HG03108 (cell line): ENCODE measurements at regions not wholly inside any gene's neighbourhood (a gene's known extent, or its start where the extent isn't known, plus 50 kb on each side); places are given as distances from the start of the nearest gene placed in this dataset.
"Not testable (repeated sequence)": the region's sequence is repeated elsewhere in the genome, so short reads cannot be mapped to it uniquely, and the experiment has no call there.

ENCODE experiments used
- ATAC-seq: cut with Tn5 transposase; IDR thresholded peaks from one replicate; pipeline ENCODE4 v1.9.1; 2021; ENCODE audit warnings: moderate library complexity; ENCODE audit not compliant: unreplicated experiment

- ATAC-seq = no peak
These were observed 498.6 kb downstream of the BTBD3 start for GRCh38 chr20:12416281-12416680.

- no peak for ATAC-seq
These were observed 516.0 kb downstream of the BTBD3 start for GRCh38 chr20:12433724-12434123.

DNA sequence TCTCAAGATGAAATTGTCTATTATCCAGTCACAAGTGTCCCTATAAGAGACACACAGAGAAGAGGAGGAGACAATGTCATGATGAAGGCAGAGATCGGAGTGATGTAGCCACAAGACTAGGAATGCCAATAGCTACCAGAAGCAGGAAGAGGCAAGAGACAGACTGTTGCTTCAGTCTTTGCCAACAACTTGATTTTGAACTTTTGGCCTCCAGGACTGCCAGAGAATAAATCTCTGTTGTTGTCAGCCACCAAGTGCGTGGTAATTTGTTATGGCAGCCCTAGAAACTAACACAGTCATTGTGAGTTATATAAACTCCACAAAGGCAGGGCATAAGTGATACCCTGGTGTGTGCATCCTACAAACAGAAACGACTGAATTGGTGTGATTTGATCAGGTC lies 517.0 kb downstream of the BTBD3 start:
- ATAC-seq = no peak

- ATAC-seq = no peak
These were observed 517.6 kb downstream of the BTBD3 start for GRCh38 chr20:12435268-12435667.

DNA sequence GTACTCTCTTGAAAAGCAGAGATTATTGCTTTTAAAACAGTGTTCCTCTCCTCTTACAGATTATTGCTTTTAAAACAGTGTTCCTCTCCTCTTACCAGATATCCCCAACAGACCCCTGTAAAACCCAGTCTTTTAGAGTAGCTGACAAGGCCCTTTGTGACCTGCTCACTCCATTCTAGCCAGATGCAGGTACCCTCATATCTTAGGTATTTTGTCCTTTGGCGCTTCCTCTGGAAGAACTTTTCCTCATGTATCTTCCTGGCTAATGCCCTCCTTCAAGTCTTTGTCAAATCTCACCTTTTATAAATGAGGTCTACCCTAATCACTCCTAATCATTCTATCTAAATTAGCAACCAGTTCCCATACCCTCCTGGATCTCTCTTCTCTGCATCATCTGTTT lies 536.0 kb downstream of the BTBD3 start:
- ATAC-seq = no peak

- ATAC-seq = no peak
These were observed 537.5 kb downstream of the BTBD3 start for GRCh38 chr20:12455148-12455547.

- ATAC-seq = no peak
These were observed 540.5 kb downstream of the BTBD3 start for GRCh38 chr20:12458241-12458640.

DNA sequence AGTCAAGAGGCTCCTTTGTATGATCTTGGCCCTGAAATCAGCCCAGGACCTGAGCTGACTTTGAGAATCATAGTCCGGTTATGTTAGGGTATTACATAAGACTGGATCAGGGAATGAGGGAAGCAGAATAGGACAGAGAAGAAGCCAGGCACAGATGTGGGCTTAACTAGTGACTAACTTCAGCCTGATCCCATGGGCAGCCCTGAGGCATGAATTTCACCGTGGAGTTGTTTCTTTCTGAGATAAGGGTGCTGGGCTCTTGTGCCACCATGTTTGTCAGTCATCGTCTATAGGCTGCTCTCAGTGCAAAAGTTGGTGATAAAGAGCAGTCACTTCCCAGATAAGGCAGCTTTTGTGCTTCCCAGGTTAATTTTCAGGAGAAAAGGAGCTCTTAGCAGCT lies 544.7 kb upstream of the SPTLC3 start:
- ATAC-seq = no peak

GRCh38 chr20:12466915-12467314 lies 541.9 kb upstream of the SPTLC3 start:
- no peak for ATAC-seq

DNA sequence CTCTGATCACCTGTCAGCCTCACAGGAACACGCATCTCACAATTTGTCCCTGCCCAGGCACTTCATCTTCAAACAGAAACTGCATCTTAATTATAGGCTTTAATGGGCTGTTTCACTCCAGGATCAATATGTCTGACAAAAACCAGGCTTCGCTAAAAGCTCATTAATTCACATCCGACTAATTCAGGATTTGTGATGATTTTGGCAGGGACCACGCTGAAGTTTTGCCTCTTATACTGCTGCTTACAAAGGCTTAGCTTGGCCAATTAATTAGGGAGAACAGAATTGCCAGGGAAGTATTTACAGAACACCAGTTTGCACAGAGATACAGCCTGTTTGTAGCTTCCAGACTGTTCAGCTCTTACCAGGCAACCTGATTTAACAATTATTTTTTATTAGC lies 541.0 kb upstream of the SPTLC3 start:
- ATAC-seq = no peak

DNA sequence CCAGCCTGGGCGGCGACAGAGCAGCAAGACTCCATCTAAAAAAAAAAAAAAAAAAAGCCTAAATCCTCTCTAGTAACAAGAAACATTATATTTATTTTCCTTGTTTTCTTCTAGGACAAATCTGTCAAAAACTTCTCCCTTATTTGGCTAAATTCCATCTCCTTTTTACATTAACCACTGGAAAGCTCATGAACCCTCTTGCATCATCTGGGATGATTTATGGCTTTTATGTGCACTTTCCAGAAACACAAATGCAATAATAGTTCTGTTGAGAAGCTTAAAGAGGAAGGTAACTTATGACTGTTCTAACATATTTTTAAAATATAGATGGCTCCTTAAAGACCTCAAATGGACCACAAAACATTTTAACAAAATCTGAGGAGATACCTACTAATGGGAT lies 526.1 kb upstream of the SPTLC3 start:
- no peak for ATAC-seq

DNA sequence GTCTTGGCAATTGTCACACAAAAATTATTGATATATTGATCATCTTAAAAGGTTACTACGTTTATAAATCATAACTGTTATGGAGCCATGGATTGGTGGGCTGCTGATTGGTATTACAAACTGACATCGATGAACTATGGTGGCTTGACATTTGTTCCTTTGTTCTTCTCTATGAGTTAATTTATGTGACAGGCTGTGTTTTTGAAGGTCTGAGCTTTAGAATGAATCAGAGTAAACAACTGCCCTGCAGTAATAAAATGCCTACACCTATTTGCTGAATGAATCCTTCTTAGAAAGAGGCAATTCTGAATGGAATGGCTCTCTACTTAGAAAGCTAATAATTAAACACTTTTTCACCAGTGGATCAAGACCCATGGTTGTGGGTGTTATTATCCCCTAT lies 506.3 kb upstream of the SPTLC3 start:
- no peak for ATAC-seq

DNA sequence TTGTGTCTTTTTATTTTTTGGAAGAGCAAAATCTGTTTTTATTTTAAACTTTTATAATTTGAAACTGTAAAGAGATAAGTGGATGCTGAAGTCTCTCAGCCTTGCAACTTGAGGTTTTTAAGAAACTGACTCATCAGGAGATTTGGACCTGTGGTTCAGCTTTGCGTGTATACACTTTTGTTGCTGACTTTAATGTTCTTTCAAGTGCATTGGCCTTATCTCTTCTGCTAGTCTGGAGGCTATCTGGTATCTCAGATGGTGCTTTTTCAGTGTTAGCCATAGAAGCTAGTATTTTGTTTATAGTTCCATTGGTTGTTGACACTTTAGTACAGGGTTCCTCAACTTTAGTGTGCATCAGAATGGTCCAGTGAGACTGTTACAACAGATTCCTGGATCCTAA lies 504.0 kb upstream of the SPTLC3 start:
- no peak for ATAC-seq

DNA sequence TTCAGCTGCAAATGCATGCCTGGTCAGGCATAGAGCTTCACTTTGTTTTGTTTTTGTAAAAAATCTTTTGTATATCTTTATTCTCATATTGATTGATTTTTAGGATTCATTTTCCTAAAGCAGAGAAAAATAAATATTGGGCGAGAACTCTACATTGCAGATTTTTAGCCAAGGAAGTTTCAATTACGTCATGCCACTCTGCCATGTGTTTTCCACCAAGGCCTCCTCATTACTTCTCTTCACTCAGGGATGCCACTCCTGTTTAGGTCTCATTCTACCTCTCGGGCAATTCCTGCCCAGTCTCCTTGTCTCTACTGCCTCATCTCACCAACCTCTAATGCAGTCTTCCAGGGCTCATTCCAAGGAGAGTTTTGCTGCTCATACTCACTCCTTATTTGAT lies 497.3 kb upstream of the SPTLC3 start:
- ATAC-seq = no peak

DNA sequence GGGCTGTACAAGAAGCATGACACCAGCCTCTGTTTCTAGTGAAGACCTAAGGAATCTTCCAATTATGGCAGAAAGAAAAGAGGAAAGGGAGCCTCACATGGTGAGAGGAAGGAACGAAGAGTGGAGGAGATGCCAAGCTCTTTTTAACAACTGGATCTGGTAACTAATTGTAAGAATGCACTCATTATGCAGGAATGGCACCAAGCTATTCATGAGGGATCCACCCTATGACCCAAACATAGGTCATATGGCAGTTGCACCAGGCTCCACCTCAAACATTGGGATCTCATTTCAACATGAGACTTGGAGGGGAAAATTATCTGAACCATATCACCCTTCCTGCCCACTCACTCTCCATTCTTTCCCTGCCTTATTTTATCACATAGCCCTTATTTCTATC lies 496.0 kb upstream of the SPTLC3 start:
- no peak for ATAC-seq

GRCh38 chr20:12528104-12528503 lies 480.7 kb upstream of the SPTLC3 start:
- no peak for ATAC-seq

GRCh38 chr20:12528591-12529041 lies 480.2 kb upstream of the SPTLC3 start:
- no peak for ATAC-seq

GRCh38 chr20:12531626-12532025 lies 477.1 kb upstream of the SPTLC3 start:
- no peak for ATAC-seq

DNA sequence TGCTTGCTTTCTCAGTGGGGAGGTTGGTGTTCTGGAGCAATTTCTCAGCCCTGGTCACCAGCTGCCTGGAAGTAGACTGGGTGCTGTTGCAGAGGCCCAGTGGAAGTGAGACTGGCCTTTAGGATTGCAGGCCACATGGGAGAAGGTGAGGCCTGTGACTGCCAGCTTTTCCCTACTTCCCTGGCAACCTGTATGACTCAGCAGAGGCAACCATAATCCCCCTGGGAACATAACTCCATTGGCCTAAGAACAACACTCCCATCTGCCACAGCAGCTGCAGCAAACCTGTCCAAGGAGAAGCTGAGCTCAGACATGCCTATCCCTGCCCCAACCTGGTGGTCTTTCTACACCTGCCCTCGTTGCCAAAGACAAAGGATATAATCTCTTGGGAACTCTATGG lies 473.5 kb upstream of the SPTLC3 start:
- ATAC-seq = no peak

DNA sequence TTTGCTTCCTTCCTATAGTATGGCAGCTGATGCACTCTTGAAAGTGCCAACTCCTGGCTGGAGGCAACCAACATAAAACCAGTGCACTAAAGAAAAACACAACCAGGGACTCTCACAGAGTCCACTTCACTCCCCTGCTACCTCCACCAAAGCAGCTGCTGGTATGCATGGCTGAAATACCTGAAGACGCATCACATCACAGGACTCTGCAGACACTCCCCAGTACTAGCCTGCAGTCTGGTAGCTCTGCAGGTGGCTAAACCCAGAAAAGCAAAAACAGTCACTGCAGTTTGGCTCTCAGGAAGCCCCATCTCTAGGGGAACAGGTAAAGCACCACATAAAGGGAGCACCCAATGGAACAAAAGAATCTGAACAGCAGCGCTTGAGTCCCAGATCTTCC lies 473.0 kb upstream of the SPTLC3 start:
- no peak for ATAC-seq

- ATAC-seq = no peak
These were observed 454.3 kb upstream of the SPTLC3 start for GRCh38 chr20:12554426-12554825.

- ATAC-seq = no peak
These were observed 453.4 kb upstream of the SPTLC3 start for GRCh38 chr20:12555369-12555768.

DNA sequence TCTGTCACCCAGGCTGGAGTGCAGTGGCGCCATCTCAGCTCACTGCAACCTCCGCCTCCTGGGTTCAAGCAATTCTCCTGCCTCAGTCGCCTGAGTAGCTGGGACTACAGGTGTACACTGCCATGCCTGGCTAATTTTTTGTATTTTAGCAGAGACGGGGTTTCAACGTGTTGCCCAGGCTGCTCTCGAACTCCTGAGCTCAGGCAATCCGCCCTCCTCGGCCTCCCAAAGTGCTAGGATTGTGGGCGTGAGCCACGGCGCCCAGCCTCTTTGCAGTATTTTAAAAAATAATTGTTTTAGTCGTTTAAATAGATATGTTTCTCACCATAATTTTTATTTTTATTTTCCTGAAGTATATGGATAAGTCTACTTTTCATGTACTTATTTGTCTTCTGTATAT lies 452.9 kb upstream of the SPTLC3 start:
- ATAC-seq = not testable (repeated sequence)

DNA sequence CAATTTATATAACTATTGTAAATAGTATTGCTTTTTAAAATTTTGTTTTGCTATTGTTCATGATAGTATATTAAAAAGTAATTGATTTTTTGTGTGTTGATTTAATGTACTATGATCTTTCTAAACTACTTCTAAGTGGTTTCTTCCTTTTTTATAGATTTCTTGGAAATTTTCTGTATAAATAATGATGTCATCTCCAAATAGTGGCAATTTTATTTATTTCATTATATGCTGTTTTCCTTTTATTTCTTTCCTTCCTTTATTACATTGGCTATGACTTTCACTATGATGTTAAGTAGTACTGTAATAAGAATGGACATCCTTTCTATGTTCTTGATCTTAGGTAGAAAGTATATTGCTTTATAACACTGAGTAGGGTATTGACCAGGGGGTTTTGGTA lies 451.5 kb upstream of the SPTLC3 start:
- no peak for ATAC-seq
